ENCODE measurements at regions not wholly inside any gene's neighbourhood (a gene's known extent, or its start where the extent isn't known, plus 50 kb on each side); places are given as distances from the start of the nearest gene placed in this dataset.
"Not testable (repeated sequence)": the region's sequence is repeated elsewhere in the genome, so short reads cannot be mapped to it uniquely, and the experiment has no call there.

DNA sequence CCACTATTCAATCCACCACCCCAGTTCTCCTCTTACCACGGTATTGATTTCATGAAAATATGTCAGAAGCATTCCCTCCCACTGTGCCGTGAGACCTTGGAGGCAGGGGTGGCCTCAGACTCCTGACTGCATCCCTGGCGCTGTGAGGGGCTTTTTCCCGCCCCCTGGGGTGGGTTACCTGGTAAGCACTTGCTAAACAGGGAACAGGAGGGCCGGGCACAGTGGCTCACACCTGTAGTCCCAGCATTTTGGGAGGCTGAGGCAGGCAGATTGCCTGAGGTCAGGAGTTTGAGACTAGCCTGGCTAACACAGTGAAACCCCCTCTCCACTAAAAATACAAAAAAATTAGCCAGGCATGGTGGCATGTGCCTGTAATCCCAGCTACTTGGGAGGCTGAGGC, 80.5 kb downstream of the CPZ start:
- DNase-seq, result not testable (repeated sequence)

DNA sequence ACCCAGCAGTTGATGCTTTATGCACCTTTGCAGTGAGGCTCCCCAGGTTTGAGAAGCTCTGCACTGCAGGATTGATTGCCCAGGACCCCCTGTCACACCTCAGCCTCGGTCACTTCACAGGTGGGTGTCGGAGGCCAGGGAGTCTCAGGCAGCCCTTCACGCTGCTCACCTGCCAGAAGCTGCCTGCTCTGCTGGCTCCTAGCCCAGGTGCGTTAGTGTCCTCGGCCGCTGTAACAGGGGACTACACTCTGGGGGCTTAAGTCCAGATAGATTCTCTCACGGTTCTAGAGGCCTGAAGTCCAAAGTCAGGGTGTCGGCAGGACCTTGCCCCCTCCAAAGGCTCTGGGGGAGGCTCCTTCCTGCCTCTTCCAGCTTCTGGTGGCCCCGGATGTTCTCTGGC, 79.9 kb downstream of the CPZ start:
- DNase-seq, result no peak

DNA sequence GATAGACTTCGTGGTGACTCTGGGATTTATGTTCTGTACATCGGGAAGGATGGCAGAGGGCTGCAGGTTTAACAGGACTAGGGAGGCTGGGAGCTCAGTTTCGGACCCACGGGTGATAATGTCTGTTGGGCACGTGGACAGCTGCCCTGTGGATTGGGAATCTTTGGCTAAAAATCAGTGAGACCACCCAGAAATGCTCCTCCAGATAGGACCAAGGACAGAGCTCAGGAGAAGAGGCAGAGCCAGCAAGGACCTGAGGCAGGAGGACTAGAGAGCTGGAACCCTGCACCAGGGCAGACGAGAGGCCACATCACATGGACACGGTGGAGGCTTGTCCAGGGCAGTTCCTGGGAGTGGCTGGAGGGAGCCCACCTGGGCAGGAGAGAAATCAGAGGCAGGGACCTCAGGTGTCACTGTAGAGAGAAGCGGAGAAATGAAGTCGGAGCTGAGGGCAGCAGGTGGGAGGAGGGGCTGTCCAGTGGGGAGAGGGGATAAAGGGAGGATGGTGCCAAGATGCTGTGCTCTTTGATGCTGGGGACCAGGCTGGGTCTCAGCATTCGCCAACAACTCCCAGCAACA, 79.2 kb downstream of the CPZ start:
- DNase-seq, result no peak
